ENCODE measurements at regions not wholly inside any gene's neighbourhood (a gene's known extent, or its start where the extent isn't known, plus 50 kb on each side); places are given as distances from the start of the nearest gene placed in this dataset.

DNA sequence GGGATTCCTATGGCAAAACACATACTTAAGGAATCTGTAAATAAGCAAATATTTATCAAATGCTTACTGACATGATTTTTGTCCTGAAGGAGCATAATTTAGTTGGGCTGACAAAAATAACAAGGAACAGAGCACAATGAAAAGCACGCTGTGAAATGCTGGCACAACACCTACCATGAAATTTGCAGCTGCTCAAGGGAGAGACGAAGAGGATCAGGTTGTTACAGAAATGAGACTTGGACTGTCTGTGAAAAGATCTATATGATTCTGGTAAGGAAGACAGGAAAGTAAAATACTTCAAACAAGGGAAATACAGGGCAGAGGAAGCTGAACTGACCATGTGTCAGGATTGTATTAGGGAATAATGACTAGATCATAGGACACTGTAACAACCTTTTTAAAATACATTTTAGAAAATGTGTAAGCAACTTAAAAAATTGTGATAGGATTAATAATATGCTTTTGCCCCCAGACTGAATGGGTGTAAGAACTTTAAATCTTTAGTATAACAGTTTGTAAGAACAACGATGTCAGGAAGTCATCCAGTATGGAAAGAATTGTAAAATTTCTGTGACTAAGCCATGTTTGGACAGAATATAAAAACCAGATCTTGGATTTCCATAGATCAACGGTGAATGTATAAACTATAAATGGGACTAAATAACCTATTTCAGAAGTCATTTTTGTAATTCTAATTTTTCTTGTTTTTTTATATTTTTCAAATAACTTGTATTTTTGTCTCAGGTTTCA lies 1556.0 kb downstream of the EFNB2 start:
- TF ChIP-seq CTCF (IDR thresholded peaks at IDR 0.05; ENCODE audit: poor library complexity): no peak
- no peak for TF ChIP-seq EZH2 (IDR thresholded peaks at IDR 0.05; ENCODE audit: borderline replicate concordance)

All from hepatocyte (in vitro differentiated cells).